ENCODE measurements at regions not wholly inside any gene's neighbourhood (a gene's known extent, or its start where the extent isn't known, plus 50 kb on each side); places are given as distances from the start of the nearest gene placed in this dataset.
A peak's percentile ranks its signal among the peaks of the same experiment; 100 is the strongest.
"Not testable (repeated sequence)": the region's sequence is repeated elsewhere in the genome, so short reads cannot be mapped to it uniquely, and the experiment has no call there.

DNA sequence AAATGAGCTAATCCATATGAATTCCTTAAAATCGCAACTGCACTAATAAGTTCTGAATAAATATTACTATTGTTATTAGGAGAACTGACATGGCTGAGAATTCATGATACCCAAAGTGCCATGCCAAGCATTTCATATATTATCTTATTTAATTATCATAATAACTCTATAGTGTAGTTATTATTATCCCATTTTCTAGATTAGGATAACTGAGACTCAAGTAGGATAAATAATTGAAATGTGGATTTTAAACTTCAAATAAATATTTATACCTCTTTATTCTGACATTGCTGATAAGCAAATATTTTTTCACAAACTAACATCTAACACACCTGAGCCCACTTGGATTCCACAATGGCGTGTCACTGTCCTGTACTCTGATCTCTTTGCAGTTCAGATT lies 492.7 kb downstream of the IRS1 start:
- FAIRE-seq (no peak), DNase-seq (ENCODE audit: insufficient read length, low spot score) (no peak)

DNA sequence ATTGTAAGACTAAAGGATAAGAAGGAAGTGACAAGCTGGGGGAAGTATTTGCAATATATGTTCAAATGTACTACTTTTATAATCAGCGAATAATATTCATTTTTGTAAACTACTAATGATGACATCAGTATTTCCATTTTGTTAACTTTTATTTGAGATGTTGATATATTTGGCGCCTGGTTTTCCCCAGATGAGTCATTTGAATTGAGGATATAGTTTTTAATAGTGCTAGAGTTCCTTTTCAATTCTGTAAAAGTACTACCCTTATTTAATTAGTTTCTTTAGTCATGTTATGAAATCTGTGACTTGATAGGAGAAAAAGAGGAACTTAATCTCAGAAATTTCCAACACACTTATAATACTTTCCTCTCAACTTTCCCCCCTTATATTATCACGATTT lies 495.3 kb downstream of the IRS1 start:
- FAIRE-seq (no peak), DNase-seq (ENCODE audit: insufficient read length, low spot score) (no peak)

DNA sequence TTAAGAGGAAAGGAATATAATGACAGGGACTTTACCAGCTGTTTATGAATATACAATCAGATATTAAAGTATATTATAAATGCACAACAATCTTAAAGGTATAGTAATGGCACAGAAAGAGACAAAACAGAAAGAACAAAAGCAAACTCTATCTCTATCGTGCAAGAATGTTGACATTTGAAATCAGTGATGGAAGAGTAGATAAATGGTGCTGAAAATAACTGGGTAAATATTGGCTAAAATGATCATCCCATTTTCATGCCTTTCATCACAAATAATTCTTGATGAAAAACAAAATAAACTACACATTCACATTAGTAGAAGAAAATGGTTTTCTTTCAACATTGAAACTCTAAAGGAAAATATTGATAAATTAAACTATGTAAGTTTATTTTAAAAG lies 495.9 kb downstream of the IRS1 start:
- FAIRE-seq (no peak), DNase-seq (ENCODE audit: insufficient read length, low spot score) (no peak)

DNA sequence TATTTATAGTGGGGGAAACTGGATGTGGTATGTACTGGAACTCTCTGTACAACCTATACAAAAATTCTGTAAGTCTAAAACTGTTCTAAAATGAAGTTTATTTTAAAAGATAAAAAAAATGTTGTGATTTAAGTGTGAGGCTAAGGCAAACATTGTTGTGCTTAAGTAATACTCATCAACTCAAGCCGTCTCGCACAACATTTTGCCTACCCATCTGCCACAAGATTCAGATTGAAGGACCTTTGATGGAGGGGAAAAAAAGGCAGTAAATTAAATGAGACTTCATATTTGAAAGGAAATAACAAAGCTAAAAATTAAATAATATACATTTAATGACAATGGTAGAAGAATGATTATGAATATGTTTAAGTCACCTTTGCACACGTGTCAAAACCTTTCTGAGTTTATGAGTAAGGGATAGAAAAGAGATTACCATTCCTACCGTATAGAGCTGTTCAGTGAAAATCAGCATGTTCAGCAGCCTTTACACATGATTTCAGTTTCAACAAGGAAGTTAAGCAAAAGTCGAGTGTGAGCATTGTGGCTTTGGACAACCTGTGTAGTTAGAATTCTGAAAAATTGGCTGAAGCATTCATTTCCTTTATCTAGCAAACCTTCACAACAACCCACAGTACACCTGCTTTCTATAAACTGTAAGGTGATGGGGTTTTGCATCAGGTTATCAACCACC lies 499.3 kb downstream of the IRS1 start:
- no peak for FAIRE-seq
- DNase-seq (ENCODE audit: insufficient read length, low spot score): no peak

DNA sequence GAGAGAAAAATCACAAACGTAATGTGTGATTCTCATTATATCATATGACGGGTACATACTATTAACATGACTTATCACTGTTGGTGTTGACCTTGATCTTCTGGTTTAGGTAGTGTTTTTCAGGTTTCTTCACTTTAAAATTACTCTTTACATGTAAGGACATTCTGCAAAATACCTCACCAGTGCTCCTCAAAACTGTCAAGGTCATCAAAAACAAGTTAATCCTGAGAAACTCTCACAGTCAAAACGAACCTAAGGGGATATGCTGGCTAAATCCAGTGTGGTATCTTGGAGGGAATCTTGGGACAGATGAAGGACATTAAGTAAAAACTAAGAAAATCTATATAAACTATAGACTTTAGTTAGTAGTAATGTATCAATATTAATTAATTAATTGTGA lies 499.8 kb downstream of the IRS1 start:
- FAIRE-seq (no peak), DNase-seq (ENCODE audit: insufficient read length, low spot score) (no peak)

DNA sequence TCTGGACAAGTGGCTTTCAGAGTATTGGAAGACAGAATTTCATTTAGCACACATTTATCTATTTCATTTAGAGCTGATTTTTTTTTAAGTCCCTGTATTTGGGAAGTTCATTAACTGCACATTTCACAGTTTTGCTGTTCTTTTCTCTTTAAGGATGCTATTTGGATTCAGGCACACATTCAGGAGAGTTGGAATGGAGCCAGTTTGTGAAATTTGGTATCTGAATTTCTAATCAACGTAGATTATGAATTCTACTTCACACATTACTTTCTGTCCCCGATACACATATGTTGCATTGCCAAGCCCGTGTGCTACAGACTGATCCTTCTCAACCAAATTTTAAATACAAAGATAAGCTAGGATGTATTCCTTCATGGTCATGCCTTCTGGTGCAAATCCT lies 503.9 kb downstream of the IRS1 start:
- DNase-seq (ENCODE audit: insufficient read length, low spot score) (no peak), FAIRE-seq (no peak)

DNA sequence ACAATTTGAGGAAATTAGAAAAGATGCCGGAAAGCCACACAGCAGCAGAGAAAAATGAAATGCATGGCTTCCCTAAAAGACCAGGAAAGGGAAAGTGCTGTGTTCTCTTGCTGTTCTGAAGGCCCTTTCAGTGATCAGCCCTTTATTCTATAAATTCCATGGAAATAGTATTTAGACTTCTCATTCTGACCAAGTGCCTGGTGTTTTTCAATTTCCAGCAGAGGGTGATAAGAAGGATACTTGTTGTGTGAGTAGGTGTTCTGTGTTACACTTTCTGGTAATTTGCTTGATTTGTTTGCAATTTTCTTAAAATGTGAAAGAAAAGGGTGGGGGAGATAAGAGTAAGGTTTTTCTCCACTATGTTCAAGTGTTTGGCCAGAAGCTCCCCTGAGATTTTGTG lies 504.5 kb downstream of the IRS1 start:
- FAIRE-seq (no peak), DNase-seq (ENCODE audit: insufficient read length, low spot score) (no peak)

DNA sequence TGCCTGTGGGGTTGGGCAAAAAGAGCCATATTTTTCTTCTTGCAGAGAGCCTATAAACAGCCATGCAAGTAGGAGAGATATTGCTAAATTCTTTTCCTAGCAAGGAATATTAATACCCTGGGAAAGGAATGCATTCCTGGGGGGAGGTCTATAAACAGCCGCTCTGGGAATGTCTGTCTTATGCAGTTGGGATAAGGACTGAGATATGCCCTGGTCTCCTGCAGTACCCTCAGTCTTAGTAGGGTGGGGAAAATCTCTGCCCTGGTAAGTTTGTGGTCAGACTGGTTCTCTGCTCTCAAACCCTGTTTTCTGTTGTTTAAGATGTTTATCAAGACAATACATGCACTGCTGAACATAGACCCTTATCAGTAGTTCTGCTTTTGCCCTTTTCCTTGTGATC lies 508.3 kb downstream of the IRS1 start:
- DNase-seq (ENCODE audit: insufficient read length, low spot score); FAIRE-seq: not testable (repeated sequence)

DNA sequence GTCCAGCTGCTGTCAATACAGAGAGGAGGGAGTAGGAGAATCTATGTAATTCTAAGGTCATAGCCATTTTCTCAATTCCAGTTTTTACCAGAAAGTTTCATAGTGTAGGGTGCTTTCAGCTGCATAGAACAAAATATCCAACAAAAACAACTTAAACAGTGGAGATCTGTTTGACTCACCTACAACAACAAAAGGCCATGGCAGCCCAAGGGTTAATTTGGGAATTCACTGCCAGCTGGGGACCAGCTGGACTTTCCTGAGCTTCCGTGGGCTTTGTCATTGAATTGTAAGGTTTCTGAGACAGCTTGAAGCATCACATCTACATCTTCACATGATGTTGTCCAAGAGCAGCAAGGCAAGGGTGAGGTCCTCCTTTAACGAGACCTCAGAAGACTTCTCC lies 512.7 kb downstream of the IRS1 start:
- no peak for FAIRE-seq
- DNase-seq (ENCODE audit: insufficient read length, low spot score): no peak

DNA sequence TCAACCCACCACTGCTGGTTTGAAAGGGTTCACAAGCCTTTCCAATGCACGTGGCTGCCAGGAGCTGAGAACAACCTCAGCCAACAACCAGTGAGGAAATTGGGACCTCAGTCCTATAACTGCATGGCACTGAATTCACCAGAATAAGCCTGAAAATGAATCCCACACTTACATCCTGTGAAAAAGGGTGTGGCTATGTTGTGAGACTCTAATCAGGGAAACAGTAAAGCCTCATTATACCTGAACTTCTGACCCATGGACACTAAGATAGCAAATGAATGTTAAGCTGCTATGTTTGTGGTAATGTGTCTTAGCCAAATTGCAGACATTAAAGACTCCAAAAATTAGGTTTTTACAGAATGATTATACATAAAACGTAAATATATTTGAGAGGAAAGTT lies 515.8 kb downstream of the IRS1 start:
- no peak for FAIRE-seq
- DNase-seq (ENCODE audit: insufficient read length, low spot score): no peak

DNA sequence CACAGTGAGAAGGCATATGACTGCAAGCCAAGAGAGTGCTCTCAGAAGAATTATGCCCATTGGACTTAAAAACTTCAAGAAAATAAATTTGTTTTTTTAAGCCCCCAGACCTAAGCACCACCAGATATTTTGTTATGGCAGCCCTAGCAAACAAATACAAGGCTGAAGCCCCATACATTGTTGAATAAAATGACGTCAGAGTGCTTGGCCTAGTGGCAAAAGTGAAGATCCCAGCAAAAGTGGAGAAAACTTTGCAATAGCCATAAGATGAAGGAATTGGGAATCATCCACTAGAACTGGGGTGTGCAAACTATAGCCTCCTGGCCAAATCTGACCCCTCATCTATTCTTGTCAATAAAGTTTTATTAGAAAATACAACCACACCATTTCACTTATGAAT lies 517.5 kb downstream of the IRS1 start:
- no peak for FAIRE-seq
- no peak for DNase-seq (ENCODE audit: insufficient read length, low spot score)

DNA sequence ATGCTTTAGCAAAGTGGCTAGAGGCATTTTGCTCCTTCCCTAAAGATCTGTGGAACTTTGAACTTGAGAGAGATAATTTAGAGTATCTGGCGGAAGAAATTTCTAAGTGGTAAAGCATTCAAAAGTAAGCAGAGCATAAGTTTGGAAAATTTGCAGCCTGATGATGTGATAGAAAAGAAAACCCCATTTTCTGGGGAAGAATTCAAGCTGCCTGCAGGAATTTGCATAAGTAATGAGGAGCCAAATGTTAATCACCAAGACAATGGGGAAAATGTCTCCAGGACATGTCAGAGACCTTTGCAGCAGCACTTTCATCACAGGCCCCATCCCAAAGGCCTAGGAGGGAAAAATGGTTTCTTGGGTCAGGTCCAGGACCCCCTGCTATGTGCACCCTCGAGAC lies 519.5 kb downstream of the IRS1 start:
- not testable (repeated sequence) for FAIRE-seq; DNase-seq (ENCODE audit: insufficient read length, low spot score)

DNA sequence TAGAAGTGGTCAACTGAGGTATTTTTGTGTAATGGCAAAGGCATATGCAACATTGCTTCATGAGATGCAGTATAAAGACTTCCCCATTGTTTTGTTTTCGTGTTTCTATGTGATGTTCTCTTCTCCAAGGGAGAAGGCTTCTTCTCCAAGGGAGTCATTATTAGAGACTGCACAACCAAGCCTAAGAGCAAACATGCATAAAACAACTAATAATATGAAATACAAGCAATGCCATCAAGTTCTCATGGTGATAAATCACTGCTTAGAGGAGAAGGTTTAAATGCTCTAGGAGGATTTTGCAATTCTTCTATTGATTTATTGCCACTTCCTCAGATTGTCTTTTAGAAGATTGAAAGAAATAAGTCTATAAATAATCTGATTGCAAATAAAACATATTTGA lies 524.4 kb downstream of the IRS1 start:
- no peak for FAIRE-seq
- DNase-seq (ENCODE audit: insufficient read length, low spot score): no peak

DNA sequence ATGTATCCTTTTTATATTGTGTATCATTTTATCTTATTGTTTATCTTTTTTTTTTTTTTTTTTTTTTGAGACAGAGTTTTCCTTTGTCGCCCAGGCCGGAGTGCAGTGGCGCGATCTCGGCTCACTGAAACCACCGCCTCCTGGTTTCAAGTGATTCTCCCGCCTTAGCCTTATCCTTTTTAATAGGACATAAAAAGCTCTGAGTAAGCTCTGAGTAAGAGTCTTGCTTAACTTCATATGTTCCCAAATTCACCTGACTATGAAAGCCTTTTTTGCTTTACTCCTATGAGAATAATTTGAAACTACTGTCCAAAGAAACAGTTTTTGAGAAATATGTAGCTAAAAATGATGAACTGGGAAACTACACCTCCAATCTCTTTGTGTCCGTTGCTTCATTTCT lies 525.5 kb downstream of the IRS1 start:
- DNase-seq (ENCODE audit: insufficient read length, low spot score) (no peak), FAIRE-seq (no peak)

DNA sequence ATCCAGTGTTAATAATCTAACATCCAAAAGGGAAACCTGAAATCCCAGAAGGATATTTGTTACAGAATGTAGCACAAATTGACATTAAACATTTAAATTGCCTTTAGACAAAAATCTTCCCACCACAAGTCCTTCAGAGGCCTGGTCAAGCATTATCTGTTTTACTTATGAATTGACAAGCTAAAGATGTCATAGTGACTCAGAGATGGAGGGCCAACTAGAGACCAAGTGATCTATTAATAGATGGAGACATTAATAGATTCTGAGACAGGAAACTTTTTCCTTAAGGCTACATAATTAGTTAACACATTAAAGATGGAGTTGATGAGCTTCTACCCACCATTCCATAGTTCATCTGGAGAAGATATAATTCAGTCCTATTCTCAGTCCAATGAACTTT lies 526.2 kb downstream of the IRS1 start:
- FAIRE-seq: no peak

DNA sequence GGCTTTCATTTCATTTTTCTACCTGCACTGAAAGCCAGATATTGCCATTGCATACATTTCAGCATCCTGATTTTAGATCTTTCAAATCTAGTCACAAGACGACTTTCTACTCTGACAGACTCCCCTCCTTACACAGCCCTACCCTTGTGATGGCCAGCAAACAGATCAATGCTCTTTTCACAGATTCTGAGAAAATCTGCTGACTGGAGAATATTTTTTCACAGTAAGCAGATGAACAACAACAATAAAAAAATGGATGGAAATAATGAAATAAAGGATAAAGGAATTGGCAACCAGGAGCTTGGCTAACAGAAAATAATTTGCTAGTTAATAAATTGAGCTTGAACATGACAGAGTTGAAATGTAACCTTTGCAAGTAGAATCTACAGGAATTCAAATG lies 527.2 kb downstream of the IRS1 start:
- FAIRE-seq: no peak
- no peak for DNase-seq (ENCODE audit: insufficient read length, low spot score)

More for the DNA sequence above, 526.2 kb downstream of the IRS1 start:
- no peak for DNase-seq (ENCODE audit: insufficient read length, low spot score)

DNA sequence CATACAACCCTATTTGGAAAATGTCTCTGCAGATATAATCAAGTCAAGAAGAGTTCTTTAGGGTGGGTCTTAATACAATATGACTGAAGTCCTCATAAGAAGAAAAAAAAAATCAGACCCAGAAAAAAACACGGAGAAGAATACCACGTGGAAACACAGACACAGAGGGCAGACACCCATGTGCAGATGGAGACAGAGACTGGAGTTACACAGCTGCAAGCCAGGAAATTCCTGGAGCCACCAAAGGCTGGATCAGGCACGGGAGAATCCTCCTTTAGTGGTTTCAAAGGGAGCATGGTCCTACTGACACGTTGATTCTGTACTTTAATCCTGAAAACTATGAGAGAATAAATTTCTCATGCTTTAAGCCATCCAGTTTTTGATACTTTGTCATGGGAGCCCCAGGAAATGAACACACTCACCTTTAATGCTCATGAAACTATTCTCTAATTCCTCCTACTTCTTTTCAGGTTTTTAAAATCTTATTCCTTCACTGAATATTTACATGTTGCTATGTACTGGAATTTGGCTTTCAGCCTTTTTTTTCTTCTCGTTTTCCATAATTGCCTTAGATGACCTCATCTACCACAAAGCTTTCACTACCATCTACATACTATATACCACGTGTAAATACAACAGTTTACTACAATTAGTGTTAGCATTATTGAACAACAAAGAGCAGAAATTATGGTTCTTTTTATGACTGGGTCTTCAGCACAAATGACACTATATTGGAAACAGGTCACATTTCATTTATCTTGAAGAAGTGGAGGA lies 529.1 kb downstream of the IRS1 start:
- no peak for DNase-seq (ENCODE audit: insufficient read length, low spot score)

DNA sequence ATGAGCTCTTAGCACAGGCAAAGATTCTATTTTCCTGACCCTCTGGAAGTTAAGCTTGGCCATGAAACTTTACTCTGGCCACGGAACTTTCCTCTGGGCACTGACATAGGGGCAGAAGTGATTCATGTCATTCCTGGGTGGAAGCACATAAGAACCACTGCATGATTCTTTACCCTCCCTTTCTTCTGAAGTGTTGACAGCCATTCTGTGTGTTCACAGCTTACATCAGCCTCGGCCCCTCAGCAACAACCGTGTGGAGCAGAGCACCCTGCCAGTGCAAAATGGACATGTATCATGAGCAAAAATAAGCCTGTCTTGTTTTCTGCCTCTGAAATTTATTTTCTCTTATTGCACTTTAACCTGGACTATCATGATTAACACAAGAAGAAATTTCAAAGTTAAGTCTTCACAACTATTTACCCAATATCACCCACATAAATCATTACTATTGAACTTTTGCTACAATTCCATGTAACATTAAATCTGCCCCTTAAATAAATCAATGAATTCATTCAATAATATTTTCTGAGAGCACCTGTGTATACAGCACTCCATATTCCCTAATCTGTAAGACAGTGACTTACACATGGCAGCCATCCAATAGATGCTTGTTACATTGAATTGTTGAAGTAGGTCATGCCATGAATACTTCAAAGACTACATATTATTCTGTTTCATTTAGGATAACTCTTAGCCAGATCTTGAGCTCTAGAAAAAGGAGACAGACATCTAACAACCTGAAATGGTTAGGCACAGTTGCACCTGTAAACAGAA lies 531.9 kb downstream of the IRS1 start:
- DNase-seq (ENCODE audit: insufficient read length, low spot score) (no peak), FAIRE-seq (no peak)

More for the DNA sequence above, 529.1 kb downstream of the IRS1 start:
- FAIRE-seq: no peak

DNA sequence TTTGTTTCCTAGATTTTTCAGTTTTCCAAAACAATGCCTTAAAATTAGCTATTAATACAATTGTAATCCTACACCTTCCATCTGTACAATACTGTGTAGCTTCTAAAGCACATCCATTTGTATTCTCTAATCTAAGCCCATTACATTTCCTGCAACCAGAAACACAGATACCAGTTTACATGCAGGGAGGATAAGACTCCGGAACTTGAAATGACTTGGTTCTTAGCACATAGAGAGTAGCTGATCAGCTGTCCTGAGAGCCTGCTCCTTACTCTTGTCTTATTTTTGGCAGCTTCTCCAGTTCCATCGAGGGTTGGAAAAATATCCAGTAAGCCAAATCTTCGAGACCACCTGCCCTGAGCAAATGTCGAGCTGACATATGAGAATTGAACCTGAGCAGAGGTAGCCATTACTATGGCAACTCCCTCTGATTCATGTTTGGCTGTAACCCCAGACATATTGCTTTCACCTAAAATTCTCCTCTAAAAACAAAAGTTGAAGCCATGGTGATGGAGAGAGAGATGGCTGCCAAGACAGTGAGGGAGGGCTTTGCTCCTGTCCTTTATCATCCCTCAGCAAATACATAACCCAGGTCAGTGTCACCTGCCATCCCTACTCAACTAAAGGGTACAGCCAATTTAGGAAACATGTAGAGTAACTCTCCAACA lies 542.8 kb downstream of the IRS1 start:
- FAIRE-seq: no peak
- no peak for DNase-seq (ENCODE audit: insufficient read length, low spot score)

DNA sequence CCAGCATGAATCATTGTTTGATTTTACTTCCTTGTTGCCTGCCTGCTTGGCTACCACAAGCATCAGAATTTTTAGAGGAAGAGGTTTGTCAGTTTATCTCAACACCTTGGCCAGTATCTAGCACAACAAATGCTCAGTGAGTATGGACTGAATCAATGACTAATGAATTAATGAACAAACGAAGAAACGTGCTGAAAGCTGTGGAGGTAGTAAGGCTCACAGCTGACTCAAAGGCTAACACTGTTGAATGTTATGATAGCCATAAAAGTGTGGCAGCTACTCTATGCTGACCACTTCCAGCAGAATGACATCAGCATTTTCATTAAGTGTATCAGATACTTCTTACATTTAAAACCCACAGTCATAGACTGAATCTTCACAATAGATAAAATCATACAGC lies 543.4 kb downstream of the IRS1 start:
- peak; percentile 6 for DNase-seq (ENCODE audit: insufficient read length, low spot score)
- peak; percentile 16 for FAIRE-seq

DNA sequence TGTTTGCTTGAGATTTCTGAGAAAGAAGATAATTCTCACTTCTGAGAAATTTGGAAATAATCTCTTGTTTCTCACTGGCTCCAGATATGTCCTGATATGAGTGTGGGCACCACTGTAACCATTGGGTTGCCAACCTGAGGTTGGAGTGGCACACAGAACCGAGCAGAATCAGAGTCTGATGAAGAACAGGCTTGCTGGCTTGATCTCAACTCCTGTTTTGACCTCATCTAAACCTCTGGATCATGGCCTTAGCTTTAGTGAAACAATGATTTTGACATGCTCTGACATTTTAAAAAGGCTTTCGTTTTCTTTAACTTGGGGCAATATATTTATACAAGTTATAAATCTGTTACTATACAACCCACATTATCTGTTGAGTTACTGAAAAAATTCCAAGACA lies 548.0 kb downstream of the IRS1 start:
- no peak for FAIRE-seq
- no peak for DNase-seq (ENCODE audit: insufficient read length, low spot score)

All from HTR-8/SVneo (cell line).